Breast epithelium (tissue), 4 donors: ENCODE measurements at regions not wholly inside any gene's neighbourhood (a gene's known extent, or its start where the extent isn't known, plus 50 kb on each side); places are given as distances from the start of the nearest gene placed in this dataset.

Source experiments
- DNase-seq, 2 donors: peaks; one replicate each; pipeline ENCODE4 v3.0.0-alpha.2; 2019; ENCODE audit warnings: low spot score in 2 of 2
- H3K27ac ChIP-seq, 2 donors: fragments of 200-600 bp; sonication (generic) in 1 of 2; one replicate each; pipeline ENCODE4 v1.5.1; 2016 to 2019; ENCODE audit warnings: mild to moderate bottlenecking in 1 of 2
- H3K27me3 ChIP-seq, 2 donors: fragments of 200-600 bp; sonication (generic) in 1 of 2; one replicate each; pipeline versions ENCODE4 v1.5.1 to v1.6.0; 2017 to 2019; ENCODE audit warnings: control low read depth in 1 of 2, mild to moderate bottlenecking in 1 of 2
- H3K36me3 ChIP-seq: fragments of 200-600 bp; one replicate; pipeline ENCODE4 v1.5.1; 2019
- H3K4me1 ChIP-seq, 2 donors: fragments of 200-600 bp; sonication (generic); one replicate each; pipeline ENCODE4 v1.5.1; 2016 to 2019; ENCODE audit warnings: control low read depth in 1 of 2
- H3K4me3 ChIP-seq, 3 donors: fragments of 200-600 bp; sonication (generic); 1 replicate in 2 of 3; 2 replicates in 1 of 3; pipeline ENCODE4 v1.5.1; 2016 to 2019; ENCODE audit warnings: mild to moderate bottlenecking in 3 of 3, moderate library complexity in 2 of 3
- H3K9me3 ChIP-seq, 2 donors: fragments of 200-600 bp; sonication (generic) in 1 of 2; one replicate each; pipeline ENCODE4 v1.5.1; 2016 to 2019; ENCODE audit warnings: control low read depth in 1 of 2
- POLR2A ChIP-seq: fragments of 450-650 bp; IDR thresholded peaks from one replicate; pipeline ENCODE4 v1.6.1; 2016; ENCODE audit warnings: antibody characterized with exemption, mild to moderate bottlenecking, moderate library complexity
- POLR2AphosphoS5 ChIP-seq, 3 donors: sonication (generic); formaldehyde crosslinking; IDR thresholded peaks; one replicate each; pipeline ENCODE4 v1.6.1; 2017; ENCODE audit warnings: antibody characterized with exemption in 3 of 3
- intact Hi-C: fragments of 100-400 bp; cut with DNase I; formaldehyde crosslinking; loops from one replicate; pipeline ENCODE4 v1.15.1; 2023; ENCODE audit warnings: low total_unique reads
- TF ChIP-seq, protein P1 (sequence below), 3 donors: fragments of 450-650 bp; IDR thresholded peaks; one replicate each; pipeline ENCODE4 v1.5.1; 2016 to 2017; ENCODE audit warnings: antibody characterized with exemption in 3 of 3, mild to moderate bottlenecking in 3 of 3, moderate library complexity in 3 of 3

- TF ChIP-seq, protein P1, sequence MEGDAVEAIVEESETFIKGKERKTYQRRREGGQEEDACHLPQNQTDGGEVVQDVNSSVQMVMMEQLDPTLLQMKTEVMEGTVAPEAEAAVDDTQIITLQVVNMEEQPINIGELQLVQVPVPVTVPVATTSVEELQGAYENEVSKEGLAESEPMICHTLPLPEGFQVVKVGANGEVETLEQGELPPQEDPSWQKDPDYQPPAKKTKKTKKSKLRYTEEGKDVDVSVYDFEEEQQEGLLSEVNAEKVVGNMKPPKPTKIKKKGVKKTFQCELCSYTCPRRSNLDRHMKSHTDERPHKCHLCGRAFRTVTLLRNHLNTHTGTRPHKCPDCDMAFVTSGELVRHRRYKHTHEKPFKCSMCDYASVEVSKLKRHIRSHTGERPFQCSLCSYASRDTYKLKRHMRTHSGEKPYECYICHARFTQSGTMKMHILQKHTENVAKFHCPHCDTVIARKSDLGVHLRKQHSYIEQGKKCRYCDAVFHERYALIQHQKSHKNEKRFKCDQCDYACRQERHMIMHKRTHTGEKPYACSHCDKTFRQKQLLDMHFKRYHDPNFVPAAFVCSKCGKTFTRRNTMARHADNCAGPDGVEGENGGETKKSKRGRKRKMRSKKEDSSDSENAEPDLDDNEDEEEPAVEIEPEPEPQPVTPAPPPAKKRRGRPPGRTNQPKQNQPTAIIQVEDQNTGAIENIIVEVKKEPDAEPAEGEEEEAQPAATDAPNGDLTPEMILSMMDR (IDR thresholded peaks at IDR 0.05) = no peak
- TF ChIP-seq POLR2A (no peak), POLR2AphosphoS5 (IDR thresholded peaks at IDR 0.05) (no peak)
- DNase-seq = no peak
- H3K9me3 ChIP-seq = no peaks in the 10 kb centered on the region
- H3K4me1 ChIP-seq = no peaks in the 10 kb centered on the region
- intact Hi-C loops = no loop called here
- no peak overlapping the region for H3K4me3 ChIP-seq
- no peaks in the 10 kb centered on the region for H3K27me3 ChIP-seq
- no peak overlapping the region for H3K27ac ChIP-seq
- H3K36me3 ChIP-seq = no peaks in the 10 kb centered on the region
These were observed 320.8 kb upstream of the ZNF32 start for GRCh38 chr10:43969506-43969905.

- Histone ChIP-seq H3K9me3 (no peaks in the 10 kb centered on the region), H3K27me3 (no peaks in the 10 kb centered on the region), H3K36me3 (no peaks in the 10 kb centered on the region), H3K4me3 (no peak overlapping the region), H3K27ac (no peak overlapping the region), H3K4me1 (no peaks in the 10 kb centered on the region)
- DNase-seq = no peak
- TF ChIP-seq POLR2AphosphoS5 (IDR thresholded peaks at IDR 0.05) (no peak), POLR2A (no peak)
- TF ChIP-seq, protein P1 (IDR thresholded peaks at IDR 0.05) = no peak
- intact Hi-C loops = no loop called here
These were observed 320.3 kb upstream of the ZNF32 start for GRCh38 chr10:43968961-43969360.

GRCh38 chr10:43968076-43968475 lies 319.4 kb upstream of the ZNF32 start:
- TF ChIP-seq, protein P1 (IDR thresholded peaks at IDR 0.05) = no peak
- TF ChIP-seq POLR2AphosphoS5 (IDR thresholded peaks at IDR 0.05) (no peak), POLR2A (no peak)
- H3K27me3 ChIP-seq = no peaks in the 10 kb centered on the region
- no peak for DNase-seq
- H3K4me1 ChIP-seq = no peaks in the 10 kb centered on the region
- H3K4me3 ChIP-seq = no peak overlapping the region
- intact Hi-C loops = no loop called here
- H3K27ac ChIP-seq = no peak overlapping the region
- H3K9me3 ChIP-seq = no peaks in the 10 kb centered on the region
- H3K36me3 ChIP-seq = no peaks in the 10 kb centered on the region

- TF ChIP-seq POLR2A = no peak
- TF ChIP-seq, protein P1 (IDR thresholded peaks at IDR 0.05) = no peak
- TF ChIP-seq POLR2AphosphoS5 (IDR thresholded peaks at IDR 0.05) = no peak
- intact Hi-C loops = no loop called here
- Histone ChIP-seq H3K36me3 (no peaks in the 10 kb centered on the region), H3K4me1 (no peaks in the 10 kb centered on the region), H3K27me3 (no peaks in the 10 kb centered on the region), H3K9me3 (no peaks in the 10 kb centered on the region), H3K4me3 (no peak overlapping the region), H3K27ac (no peak overlapping the region)
- no peak for DNase-seq
These were observed 317.9 kb upstream of the ZNF32 start for GRCh38 chr10:43966571-43966965.

DNA sequence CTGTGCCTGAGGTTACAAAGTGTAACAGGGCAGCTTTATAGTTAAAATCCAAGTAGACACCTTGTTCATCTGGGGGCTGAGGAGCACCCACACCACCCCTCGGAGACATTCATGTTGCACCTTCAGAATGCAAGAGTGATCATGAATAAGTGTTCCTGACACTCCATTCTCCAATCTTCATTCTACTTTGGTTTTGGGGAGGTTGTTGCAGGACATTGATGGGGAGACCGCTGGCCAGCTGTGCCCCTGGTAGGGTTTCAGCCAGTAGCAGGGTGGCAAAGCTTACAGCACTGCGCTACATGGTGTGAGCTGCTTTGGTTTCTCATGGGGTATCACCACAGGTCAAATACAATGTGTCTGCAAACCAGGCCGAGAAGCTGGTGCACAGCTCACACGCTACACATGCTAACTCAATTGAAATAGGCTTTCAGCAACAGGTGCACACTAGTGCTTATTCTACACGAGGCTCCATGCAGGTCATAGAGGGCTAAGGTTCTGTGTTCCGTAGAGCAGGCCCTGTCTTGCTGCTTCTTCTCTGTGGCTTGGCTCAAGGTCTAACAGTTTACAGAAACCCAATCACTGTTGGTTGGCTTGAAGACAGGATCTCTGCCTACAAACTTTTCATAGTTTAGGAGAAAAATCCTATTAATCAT lies 317.4 kb upstream of the ZNF32 start:
- H3K27ac ChIP-seq = peak overlapping the region in 1 of 2 donors; percentile 54
- TF ChIP-seq, protein P1 (IDR thresholded peaks at IDR 0.05) = no peak
- TF ChIP-seq POLR2A (no peak), POLR2AphosphoS5 (IDR thresholded peaks at IDR 0.05) (no peak)
- intact Hi-C loops = no loop called here
- H3K36me3 ChIP-seq = no peaks in the 10 kb centered on the region
- no peaks in the 10 kb centered on the region for H3K27me3 ChIP-seq
- no peaks in the 10 kb centered on the region for H3K4me1 ChIP-seq
- H3K9me3 ChIP-seq = no peaks in the 10 kb centered on the region
- no peak overlapping the region for H3K4me3 ChIP-seq
- no peak for DNase-seq
